HG02938 (cell line): ENCODE measurements at regions not wholly inside any gene's neighbourhood (a gene's known extent, or its start where the extent isn't known, plus 50 kb on each side); places are given as distances from the start of the nearest gene placed in this dataset.

Experiments
- ATAC-seq: cut with Tn5 transposase; IDR thresholded peaks from one replicate; pipeline ENCODE4 v1.9.1; 2021; ENCODE audit warnings: mild to moderate bottlenecking, moderate library complexity; ENCODE audit not compliant: unreplicated experiment

DNA sequence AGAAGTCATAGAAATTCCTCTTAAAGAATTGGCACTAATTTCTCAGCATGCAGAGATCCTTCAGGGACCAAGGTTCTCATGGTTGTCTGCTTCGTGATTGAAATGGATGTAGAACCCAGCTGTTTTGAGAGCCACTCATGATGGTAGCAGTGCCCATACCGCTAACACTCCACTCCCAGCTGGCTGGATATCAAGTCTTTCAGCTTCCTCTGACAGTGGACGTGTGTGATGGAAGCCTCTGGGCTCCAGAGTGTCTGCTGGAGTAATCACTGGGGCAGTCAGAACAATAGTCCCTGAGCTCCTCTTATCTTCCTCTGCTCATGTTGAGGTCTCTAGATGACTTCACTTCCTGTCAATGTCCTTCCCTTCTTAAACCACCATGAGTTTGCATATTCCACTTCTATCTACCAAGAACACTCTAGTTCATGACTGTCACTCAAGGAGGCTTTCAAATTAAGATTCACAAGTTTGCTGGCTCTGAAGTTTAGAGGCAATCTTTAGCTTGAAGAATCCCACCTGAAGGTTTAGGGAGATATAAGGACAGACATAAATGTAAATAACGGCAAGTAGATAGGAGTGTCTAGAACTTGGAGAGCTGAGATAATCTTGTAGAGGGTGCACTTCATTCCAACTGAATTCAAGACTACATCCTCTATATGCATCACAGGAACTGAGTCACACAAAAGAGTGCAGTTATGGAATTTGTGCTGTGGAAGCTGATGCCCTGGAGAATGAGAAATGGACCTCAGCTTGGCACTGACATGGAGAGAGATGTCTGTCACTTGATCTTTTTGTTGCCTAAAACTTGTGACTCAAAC, 64.5 kb upstream of the WDR1 start:
- ATAC-seq: peak; percentile 99

DNA sequence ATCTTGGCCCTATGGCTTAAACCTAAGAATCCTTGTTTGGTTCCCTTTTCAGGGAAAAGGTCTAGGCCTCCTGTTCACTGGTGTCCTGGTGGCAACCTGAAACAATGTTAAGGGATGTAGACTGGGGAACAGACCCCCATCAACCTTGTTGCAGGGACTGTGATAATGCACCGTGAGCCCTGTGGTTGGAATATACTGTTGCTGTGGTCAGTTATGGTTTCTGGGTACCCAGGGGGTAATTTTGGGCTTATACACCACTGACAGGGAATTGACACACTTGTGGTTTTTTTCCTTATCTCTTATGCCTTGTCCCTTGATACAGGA, 64.0 kb upstream of the WDR1 start:
- ATAC-seq: no peak

DNA sequence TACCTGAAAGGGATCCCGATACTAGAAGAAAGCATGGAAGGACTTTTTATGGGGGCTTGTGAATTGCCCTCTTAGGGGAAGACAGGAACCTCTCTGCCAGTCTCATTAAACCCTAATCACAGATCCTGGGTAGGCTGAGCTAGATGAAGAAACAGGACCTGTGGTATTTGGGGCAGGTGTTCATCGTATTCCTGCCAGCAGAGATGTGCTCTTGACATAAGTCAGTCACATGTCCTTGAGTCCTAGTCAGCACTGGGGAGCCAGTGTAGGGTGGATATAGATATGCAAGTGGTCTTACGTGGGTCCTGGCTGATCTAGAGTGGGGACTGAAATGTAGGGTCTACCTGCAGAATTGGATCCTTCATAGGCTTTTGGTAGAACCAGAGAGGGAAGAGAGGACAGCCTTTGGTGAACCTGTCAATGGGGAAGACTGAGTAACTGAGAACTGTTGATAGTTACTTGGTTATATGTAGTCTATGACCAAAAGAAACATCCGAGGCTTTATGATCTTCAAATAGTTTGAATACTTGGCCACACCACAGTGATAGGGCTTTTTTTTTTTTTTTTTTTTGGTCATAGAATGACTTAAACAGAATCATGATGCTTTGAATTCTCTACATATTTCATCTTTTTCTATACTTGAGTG, 63.5 kb upstream of the WDR1 start:
- ATAC-seq: no peak

DNA sequence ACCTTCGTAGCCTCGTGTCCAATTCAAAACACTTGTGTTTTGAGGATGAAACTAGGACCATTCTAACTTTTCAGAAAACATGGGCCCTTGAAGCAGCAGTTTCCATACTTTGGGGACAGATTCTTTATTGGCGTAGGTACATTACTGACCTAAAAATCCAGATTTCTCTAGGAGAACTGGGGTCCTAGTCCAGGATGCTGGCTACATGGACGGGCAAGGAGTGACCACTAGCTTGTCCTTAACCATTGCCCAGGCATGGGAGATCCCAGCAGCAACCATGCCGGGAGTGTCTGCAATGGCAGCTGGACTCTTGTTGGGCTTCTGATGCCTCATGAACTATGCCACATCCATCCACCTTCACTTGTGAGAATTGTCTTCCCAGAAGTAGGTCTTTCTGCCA, 62.2 kb upstream of the WDR1 start:
- no peak for ATAC-seq

DNA sequence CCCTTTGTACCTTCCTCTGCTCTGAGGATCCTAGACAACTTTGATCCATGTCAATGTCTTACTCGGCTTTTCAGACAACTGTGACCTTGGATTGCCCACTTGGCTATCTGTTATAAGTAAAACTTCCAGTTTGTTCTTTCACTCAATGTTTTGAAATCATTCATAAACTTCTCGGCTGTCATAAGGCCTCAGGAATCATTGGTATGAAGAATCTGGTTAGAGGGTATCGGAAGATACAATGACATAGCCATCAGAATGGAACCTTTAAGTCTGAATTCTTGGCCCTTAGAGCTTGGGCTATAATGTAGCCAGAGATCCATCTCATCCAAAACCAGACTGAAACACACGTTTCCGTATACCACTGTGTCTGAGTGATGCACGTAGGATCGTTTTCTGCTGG, 59.0 kb upstream of the WDR1 start:
- ATAC-seq: no peak

DNA sequence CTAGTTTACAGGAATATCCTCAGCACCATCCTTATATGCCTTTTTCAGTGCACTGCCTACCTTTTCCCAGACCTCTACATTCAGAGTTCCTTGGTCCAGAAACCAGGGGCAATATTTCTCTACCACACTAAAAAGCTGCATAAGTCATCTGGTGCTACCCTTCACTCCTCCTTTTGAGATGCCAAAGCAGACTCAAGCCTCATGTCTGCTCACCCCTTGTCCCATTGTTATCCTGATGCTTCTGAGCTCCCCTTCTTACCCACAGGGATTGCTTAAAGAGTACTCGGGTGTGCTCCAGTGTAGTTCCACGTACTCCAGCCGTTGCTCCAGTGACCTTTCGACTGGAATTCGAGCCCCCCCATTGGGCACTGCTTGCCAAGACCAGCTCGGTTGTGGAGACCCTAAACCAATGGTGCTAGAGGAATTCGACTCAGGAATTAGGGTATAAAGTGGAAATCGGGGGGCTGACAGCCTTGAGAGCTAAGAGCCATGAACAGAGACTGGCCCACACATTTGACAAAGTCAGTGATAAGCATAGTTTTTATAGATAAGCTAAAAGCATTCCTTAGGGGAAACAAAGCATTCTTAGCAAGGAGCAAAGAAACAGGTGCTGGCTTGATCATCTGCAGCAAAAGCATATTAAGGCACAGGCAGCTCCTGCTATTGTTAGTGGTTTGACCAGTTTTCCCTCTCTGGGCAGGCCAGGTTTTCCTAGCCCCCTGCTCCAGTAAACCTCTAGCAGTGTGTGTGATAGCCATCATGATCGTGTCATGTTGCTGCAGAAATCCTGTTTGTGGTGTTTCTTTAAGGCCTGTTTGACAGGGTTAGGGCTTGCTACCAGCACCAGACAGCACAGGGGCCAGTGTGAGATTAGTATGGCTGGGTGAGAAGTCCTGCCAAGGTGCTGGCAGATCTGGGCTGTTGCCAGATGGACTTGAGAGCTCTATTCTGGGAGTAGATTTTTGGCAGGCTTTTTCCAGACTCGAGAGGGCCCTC, 57.5 kb upstream of the WDR1 start:
- no peak for ATAC-seq

DNA sequence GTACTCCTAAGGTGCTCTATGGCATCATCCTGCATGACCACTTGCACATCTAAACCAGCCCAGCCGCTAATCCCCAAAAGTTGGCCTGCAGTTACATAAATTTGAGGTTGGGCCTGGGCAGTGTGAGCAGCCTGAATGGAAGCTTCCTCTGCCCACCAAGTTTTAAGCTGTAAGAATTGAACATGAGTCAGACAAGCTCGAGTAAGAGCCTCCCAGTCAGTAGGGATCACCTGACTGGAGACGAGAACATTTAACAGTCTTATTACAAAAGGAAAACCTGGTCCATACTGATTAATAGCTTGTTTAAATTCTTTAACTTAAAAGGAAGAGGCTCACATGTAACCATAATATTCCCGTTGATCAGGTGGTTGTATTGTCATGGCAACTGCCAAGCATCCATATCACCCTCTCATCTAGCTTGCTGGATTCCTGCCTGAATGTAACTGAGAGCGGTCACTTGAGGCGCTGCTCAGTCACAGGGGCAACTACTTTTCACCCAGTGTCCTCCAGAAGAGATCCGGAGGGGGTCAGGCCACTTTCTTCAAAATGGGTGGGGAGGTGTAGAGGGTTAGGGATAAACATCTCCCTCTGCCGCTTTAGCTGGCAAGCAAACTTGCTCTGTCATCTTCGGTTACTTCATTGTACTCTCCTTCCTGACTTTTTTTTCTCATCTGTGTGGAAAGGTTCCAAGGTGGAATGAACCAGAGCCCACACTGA, 56.6 kb upstream of the WDR1 start:
- no peak for ATAC-seq

DNA sequence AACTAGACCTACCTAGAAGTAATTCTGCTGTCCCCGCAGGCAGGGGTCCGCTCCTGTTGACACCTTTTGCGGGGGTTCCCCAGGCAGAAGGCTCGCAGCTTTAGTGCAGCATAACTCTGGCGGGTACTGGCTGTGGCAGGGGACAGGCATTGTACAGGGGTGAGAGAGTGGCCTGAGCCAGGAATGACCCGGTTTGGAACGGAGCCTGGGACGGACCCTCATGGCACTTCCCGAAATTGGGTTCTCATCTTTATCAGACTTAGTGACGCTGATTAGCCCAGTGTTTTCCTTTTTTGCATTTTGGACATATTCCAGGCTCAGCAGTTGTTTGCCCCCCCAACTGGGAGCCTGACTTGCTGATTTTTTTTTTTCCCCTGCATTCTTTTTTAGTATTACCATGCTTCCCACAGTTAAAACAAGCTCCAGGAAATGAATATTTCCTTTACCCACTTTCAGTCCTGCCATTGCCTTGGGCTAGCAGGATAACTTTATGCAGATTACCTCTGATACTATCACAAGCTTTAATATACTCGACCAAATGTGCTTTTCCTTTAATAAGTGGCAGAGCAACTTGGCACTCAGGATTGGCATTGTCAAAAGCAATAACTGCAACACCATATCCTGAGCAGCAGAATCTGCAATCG, 55.8 kb upstream of the WDR1 start:
- no peak for ATAC-seq

DNA sequence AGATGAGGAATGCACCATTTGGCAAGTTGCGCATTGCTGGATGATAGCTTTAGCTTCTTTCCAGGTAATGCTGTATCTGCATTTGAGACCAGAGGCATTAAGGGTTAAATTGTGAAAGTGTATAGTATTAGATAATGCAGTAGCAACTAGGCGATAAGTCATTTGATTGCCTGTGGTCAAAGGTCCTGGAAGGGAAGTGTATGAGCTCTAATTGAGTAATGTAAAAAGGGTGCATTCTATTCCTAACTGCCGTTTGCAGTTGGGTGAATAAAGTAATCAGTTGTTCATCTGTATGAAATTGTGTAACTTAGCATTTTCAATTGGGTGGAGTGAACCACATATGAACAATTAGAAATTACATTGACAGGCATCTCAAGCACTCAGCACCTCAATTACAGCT, 54.5 kb upstream of the WDR1 start:
- ATAC-seq: no peak

DNA sequence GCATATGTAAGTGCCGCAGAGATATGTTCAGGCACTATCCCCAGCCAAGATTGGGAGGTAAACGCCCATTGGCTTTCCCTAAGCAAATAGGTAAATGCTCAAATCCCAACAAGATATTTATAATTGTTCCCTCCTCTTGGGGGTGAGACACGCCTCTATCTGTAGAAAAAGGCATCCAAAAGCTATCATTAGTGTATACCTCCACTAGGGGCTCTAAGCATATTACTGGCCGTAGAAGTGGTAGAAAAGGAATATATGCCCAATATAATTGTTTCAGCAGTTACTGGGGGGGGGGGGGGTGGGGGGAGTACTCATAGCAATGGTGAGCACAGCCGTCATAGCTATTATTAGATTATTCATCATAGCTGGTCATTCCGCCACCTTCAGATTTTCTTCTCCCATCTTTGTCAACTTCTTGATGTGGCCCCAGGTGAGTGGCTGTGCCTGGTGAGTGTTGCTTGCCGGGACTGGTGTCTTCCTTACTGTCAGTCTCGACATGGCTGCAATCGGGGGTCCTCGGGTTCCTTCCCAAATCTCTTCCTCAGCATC, 53.3 kb upstream of the WDR1 start:
- ATAC-seq: no peak

DNA sequence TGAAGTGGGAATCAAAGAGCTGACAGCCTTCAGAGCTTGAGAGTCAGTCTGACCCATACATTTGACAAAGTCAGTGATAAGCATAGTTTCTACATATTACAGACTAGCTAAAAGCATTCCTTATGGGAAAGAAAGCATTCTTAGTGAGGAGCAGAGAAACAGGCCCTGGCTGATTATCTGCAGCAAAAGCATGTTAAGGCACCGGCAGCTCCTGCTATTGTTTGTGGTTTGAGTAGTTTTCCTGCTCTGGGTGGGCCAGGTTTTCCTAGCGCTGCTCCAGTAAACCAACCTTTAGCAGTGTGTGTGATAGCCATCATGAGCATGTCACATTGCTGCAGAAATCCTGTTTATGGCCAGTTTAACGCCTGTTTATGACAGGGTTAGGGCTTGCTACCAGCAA, 51.6 kb upstream of the WDR1 start:
- ATAC-seq: no peak

DNA sequence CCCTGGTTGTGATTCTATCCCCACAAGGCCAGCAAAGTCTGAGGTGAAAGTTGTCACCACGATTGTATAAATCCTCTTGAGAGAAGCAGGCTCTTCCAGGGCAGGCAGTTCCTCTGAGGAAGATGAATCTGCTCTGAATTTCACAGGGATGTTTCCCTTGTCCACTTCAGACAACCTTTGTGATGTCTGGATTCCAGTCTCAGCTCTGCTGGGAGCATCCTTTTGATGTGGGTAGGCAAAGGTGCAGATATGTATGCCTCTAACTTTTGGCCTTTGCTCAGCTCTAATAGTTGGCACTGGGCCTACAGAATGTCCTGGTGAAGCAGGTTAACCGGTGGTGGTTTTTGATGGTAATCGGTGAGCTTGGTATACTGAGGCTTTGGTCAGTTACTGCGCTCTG, 50.6 kb upstream of the WDR1 start:
- ATAC-seq: no peak
